ENCODE measurements at regions not wholly inside any gene's neighbourhood (a gene's known extent, or its start where the extent isn't known, plus 50 kb on each side); places are given as distances from the start of the nearest gene placed in this dataset.

- TF ChIP-seq STAT1 (IDR thresholded peaks at IDR 0.05; ENCODE audit: unreplicated experiment) (no peak), CREB1 (CRISPR knock-in tag; IDR thresholded peaks at IDR 0.05; ENCODE audit: low read depth) (no peak), ZNF114 (CRISPR knock-in tag; IDR thresholded peaks at IDR 0.05) (no peak), CTCF (conservative IDR thresholded peaks at IDR 0.05; ENCODE audit: low read depth in 2 of 2) (no peak), ZNF331 (CRISPR knock-in tag; IDR thresholded peaks at IDR 0.05; ENCODE audit: low read depth) (no peak), EZH2phosphoT487 (IDR thresholded peaks at IDR 0.05; ENCODE audit: unreplicated experiment) (no peak), NANOG (IDR thresholded peaks at IDR 0.05; ENCODE audit: borderline replicate concordance) (no peak), ETS1 (IDR thresholded peaks at IDR 0.05) (no peak), REST (IDR thresholded peaks at IDR 0.05; ENCODE audit: unreplicated experiment) (no peak), ZNF462 (CRISPR knock-in tag; IDR thresholded peaks at IDR 0.05) (no peak), EZH2 (IDR thresholded peaks at IDR 0.05; ENCODE audit: low read depth, unreplicated experiment) (no peak), JUNB (IDR thresholded peaks at IDR 0.05; ENCODE audit: unreplicated experiment) (no peak), POLR2AphosphoS5 (IDR thresholded peaks at IDR 0.05; ENCODE audit: low read depth) (no peak)
- H3F3A ChIP-seq (replicated peaks; ENCODE audit: low read depth) = no peaks in the 10 kb centered on the region
- H3K4me3 Mint-ChIP-seq = no peak overlapping the region
- no peak overlapping the region for H2AFZ ChIP-seq
- H3K27me3 ChIP-seq (ENCODE audit: insufficient read depth) = no peaks in the 10 kb centered on the region
- H3K9me2 ChIP-seq (ENCODE audit: insufficient read depth) = no peaks in the 10 kb centered on the region
- no peaks in the 10 kb centered on the region for H3K36me3 Mint-ChIP-seq (ENCODE audit: low read depth)
- H3K36me3 ChIP-seq (ENCODE audit: insufficient read depth) = no peaks in the 10 kb centered on the region
- H3K4me1 ChIP-seq (ENCODE audit: insufficient read depth) = no peaks in the 10 kb centered on the region
- H3K4me2 ChIP-seq = no peak overlapping the region
- H3K27ac Mint-ChIP-seq = no peak overlapping the region
- ATAC-seq (no peak), DNase-seq (ENCODE audit: low spot score) (no peak)
- H3K4me3 ChIP-seq = no peak overlapping the region
- no peaks in the 10 kb centered on the region for H3K9me3 Mint-ChIP-seq
- H3K4me1 Mint-ChIP-seq = no peaks in the 10 kb centered on the region
- H4K20me1 ChIP-seq (replicated peaks; ENCODE audit: insufficient read depth) = no peaks in the 10 kb centered on the region
- H3K27ac ChIP-seq (ENCODE audit: low read depth) = no peak overlapping the region
- H3K27me3 Mint-ChIP-seq (ENCODE audit: insufficient read depth, low read depth, poor library complexity) = no peaks in the 10 kb centered on the region
- H3K79me2 ChIP-seq (replicated peaks; ENCODE audit: insufficient read depth) = no peaks in the 10 kb centered on the region
These were observed 814.4 kb downstream of the NR4A2 start for GRCh38 chr2:155518094-155518493.

Measured in GM23338 (cell line).